ENCODE measurements at regions not wholly inside any gene's neighbourhood (a gene's known extent, or its start where the extent isn't known, plus 50 kb on each side); places are given as distances from the start of the nearest gene placed in this dataset.

GRCh38 chr18:77329651-77330050 lies 80.0 kb downstream of the GALR1 start:
- no peak for DNase-seq (ENCODE audit: low read depth, low spot score)
- Histone ChIP-seq H3K36me3 (ENCODE audit: control insufficient read depth, insufficient read depth, low read length) (no peaks in the 10 kb centered on the region), H3K27me3 (ENCODE audit: control insufficient read depth, insufficient read depth, low read length) (no peaks in the 10 kb centered on the region), H3K4me1 (ENCODE audit: control insufficient read depth, insufficient read depth, low read length) (no peaks in the 10 kb centered on the region), H3K9me3 (ENCODE audit: control insufficient read depth, insufficient read depth, low read length) (no peaks in the 10 kb centered on the region), H3K27ac (ENCODE audit: low read length) (no peak overlapping the region), H3K4me3 (ENCODE audit: low read length) (no peak overlapping the region)
- WGBS (ENCODE audit: insufficient coverage, insufficient read length) = no CpG with 5 or more reads among the region's 3 CpGs

- Histone ChIP-seq H3K27ac (ENCODE audit: low read length) (no peak overlapping the region), H3K4me3 (ENCODE audit: low read length) (no peak overlapping the region), H3K9me3 (ENCODE audit: control insufficient read depth, insufficient read depth, low read length) (no peaks in the 10 kb centered on the region), H3K36me3 (ENCODE audit: control insufficient read depth, insufficient read depth, low read length) (no peaks in the 10 kb centered on the region), H3K27me3 (ENCODE audit: control insufficient read depth, insufficient read depth, low read length) (no peaks in the 10 kb centered on the region), H3K4me1 (ENCODE audit: control insufficient read depth, insufficient read depth, low read length) (no peaks in the 10 kb centered on the region)
- DNase-seq (ENCODE audit: low read depth, low spot score) = no peak
- whole genome bisulfite sequencing (ENCODE audit: insufficient coverage, insufficient read length) = no CpG with 5 or more reads among the region's 7 CpGs
These were observed 85.2 kb downstream of the GALR1 start for GRCh38 chr18:77334876-77335275.

GRCh38 chr18:77337604-77338003 lies 88.0 kb downstream of the GALR1 start:
- no peak for DNase-seq (ENCODE audit: low read depth, low spot score)
- H3K36me3 ChIP-seq (ENCODE audit: control insufficient read depth, insufficient read depth, low read length) = no peaks in the 10 kb centered on the region
- no peaks in the 10 kb centered on the region for H3K9me3 ChIP-seq (ENCODE audit: control insufficient read depth, insufficient read depth, low read length)
- H3K4me3 ChIP-seq (ENCODE audit: low read length) = no peak overlapping the region
- no CpG with 5 or more reads among the region's 7 CpGs for WGBS (ENCODE audit: insufficient coverage, insufficient read length)
- no peak overlapping the region for H3K27ac ChIP-seq (ENCODE audit: low read length)
- no peaks in the 10 kb centered on the region for H3K27me3 ChIP-seq (ENCODE audit: control insufficient read depth, insufficient read depth, low read length)
- no peaks in the 10 kb centered on the region for H3K4me1 ChIP-seq (ENCODE audit: control insufficient read depth, insufficient read depth, low read length)

GRCh38 chr18:77339093-77339492 lies 89.4 kb downstream of the GALR1 start:
- no CpG with 5 or more reads among the region's 6 CpGs for WGBS (ENCODE audit: insufficient coverage, insufficient read length)
- no peak overlapping the region for H3K4me3 ChIP-seq (ENCODE audit: low read length)
- no peak for DNase-seq (ENCODE audit: low read depth, low spot score)
- H3K4me1 ChIP-seq (ENCODE audit: control insufficient read depth, insufficient read depth, low read length) = no peaks in the 10 kb centered on the region
- no peaks in the 10 kb centered on the region for H3K9me3 ChIP-seq (ENCODE audit: control insufficient read depth, insufficient read depth, low read length)
- no peaks in the 10 kb centered on the region for H3K27me3 ChIP-seq (ENCODE audit: control insufficient read depth, insufficient read depth, low read length)
- H3K36me3 ChIP-seq (ENCODE audit: control insufficient read depth, insufficient read depth, low read length) = no peaks in the 10 kb centered on the region
- no peak overlapping the region for H3K27ac ChIP-seq (ENCODE audit: low read length)

- no CpG with 5 or more reads among the region's 7 CpGs for WGBS (ENCODE audit: insufficient coverage, insufficient read length)
- Histone ChIP-seq H3K27ac (ENCODE audit: low read length) (no peak overlapping the region), H3K9me3 (ENCODE audit: control insufficient read depth, insufficient read depth, low read length) (no peaks in the 10 kb centered on the region), H3K36me3 (ENCODE audit: control insufficient read depth, insufficient read depth, low read length) (no peaks in the 10 kb centered on the region), H3K27me3 (ENCODE audit: control insufficient read depth, insufficient read depth, low read length) (no peaks in the 10 kb centered on the region), H3K4me1 (ENCODE audit: control insufficient read depth, insufficient read depth, low read length) (peaks cover 3% of the 10 kb centered on the region; the same call in 1 of the 2 replicates), H3K4me3 (ENCODE audit: low read length) (no peak overlapping the region)
- DNase-seq (ENCODE audit: low read depth, low spot score) = no peak
These were observed 90.0 kb downstream of the GALR1 start for GRCh38 chr18:77339623-77340022.

- WGBS (ENCODE audit: insufficient coverage, insufficient read length) = no CpG with 5 or more reads among the region's 7 CpGs
These were observed 91.2 kb downstream of the GALR1 start for GRCh38 chr18:77340815-77341214.

GRCh38 chr18:77341527-77342325 lies 92.1 kb downstream of the GALR1 start:
- H3K27ac ChIP-seq (ENCODE audit: low read length) = no peak overlapping the region
- DNase-seq (ENCODE audit: low read depth, low spot score) = no peak
- no CpG with 5 or more reads among the region's 17 CpGs for WGBS (ENCODE audit: insufficient coverage, insufficient read length)
- no peaks in the 10 kb centered on the region for H3K36me3 ChIP-seq (ENCODE audit: control insufficient read depth, insufficient read depth, low read length)
- no peaks in the 10 kb centered on the region for H3K27me3 ChIP-seq (ENCODE audit: control insufficient read depth, insufficient read depth, low read length)
- H3K9me3 ChIP-seq (ENCODE audit: control insufficient read depth, insufficient read depth, low read length) = no peaks in the 10 kb centered on the region
- H3K4me3 ChIP-seq (ENCODE audit: low read length) = no peak overlapping the region
- peaks cover 3% of the 10 kb centered on the region; the same call in 1 of the 2 replicates for H3K4me1 ChIP-seq (ENCODE audit: control insufficient read depth, insufficient read depth, low read length)

More at GRCh38 chr18:77340815-77341214, 91.2 kb downstream of the GALR1 start:
- DNase-seq (ENCODE audit: low read depth, low spot score) = no peak
- Histone ChIP-seq H3K4me1 (ENCODE audit: control insufficient read depth, insufficient read depth, low read length) (peaks cover 3% of the 10 kb centered on the region; the same call in 1 of the 2 replicates), H3K4me3 (ENCODE audit: low read length) (no peak overlapping the region), H3K36me3 (ENCODE audit: control insufficient read depth, insufficient read depth, low read length) (no peaks in the 10 kb centered on the region), H3K27ac (ENCODE audit: low read length) (no peak overlapping the region), H3K27me3 (ENCODE audit: control insufficient read depth, insufficient read depth, low read length) (no peaks in the 10 kb centered on the region), H3K9me3 (ENCODE audit: control insufficient read depth, insufficient read depth, low read length) (no peaks in the 10 kb centered on the region)

- Histone ChIP-seq H3K36me3 (ENCODE audit: control insufficient read depth, insufficient read depth, low read length) (no peaks in the 10 kb centered on the region), H3K4me3 (ENCODE audit: low read length) (no peak overlapping the region), H3K27me3 (ENCODE audit: control insufficient read depth, insufficient read depth, low read length) (no peaks in the 10 kb centered on the region), H3K9me3 (ENCODE audit: control insufficient read depth, insufficient read depth, low read length) (no peaks in the 10 kb centered on the region), H3K4me1 (ENCODE audit: control insufficient read depth, insufficient read depth, low read length) (peaks cover 3% of the 10 kb centered on the region; the same call in 1 of the 2 replicates), H3K27ac (ENCODE audit: low read length) (no peak overlapping the region)
- no peak for DNase-seq (ENCODE audit: low read depth, low spot score)
- no CpG with 5 or more reads among the region's 10 CpGs for WGBS (ENCODE audit: insufficient coverage, insufficient read length)
These were observed 93.1 kb downstream of the GALR1 start for GRCh38 chr18:77342736-77343135.

- no peaks in the 10 kb centered on the region for H3K9me3 ChIP-seq (ENCODE audit: control insufficient read depth, insufficient read depth, low read length)
- H3K4me1 ChIP-seq (ENCODE audit: control insufficient read depth, insufficient read depth, low read length) = peaks cover 3% of the 10 kb centered on the region; the same call in 1 of the 2 replicates
- no peaks in the 10 kb centered on the region for H3K27me3 ChIP-seq (ENCODE audit: control insufficient read depth, insufficient read depth, low read length)
- no peaks in the 10 kb centered on the region for H3K36me3 ChIP-seq (ENCODE audit: control insufficient read depth, insufficient read depth, low read length)
- no peak overlapping the region for H3K4me3 ChIP-seq (ENCODE audit: low read length)
- no peak for DNase-seq (ENCODE audit: low read depth, low spot score)
- no CpG with 5 or more reads among the region's 14 CpGs for WGBS (ENCODE audit: insufficient coverage, insufficient read length)
- H3K27ac ChIP-seq (ENCODE audit: low read length) = no peak overlapping the region
These were observed 94.3 kb downstream of the GALR1 start for GRCh38 chr18:77343846-77344510.

- DNase-seq (ENCODE audit: low read depth, low spot score) = no peak
- H3K36me3 ChIP-seq (ENCODE audit: control insufficient read depth, insufficient read depth, low read length) = no peaks in the 10 kb centered on the region
- H3K4me1 ChIP-seq (ENCODE audit: control insufficient read depth, insufficient read depth, low read length) = peaks cover 3% of the 10 kb centered on the region; the same call in 1 of the 2 replicates
- H3K27ac ChIP-seq (ENCODE audit: low read length) = no peak overlapping the region
- H3K4me3 ChIP-seq (ENCODE audit: low read length) = no peak overlapping the region
- H3K9me3 ChIP-seq (ENCODE audit: control insufficient read depth, insufficient read depth, low read length) = no peaks in the 10 kb centered on the region
- no peaks in the 10 kb centered on the region for H3K27me3 ChIP-seq (ENCODE audit: control insufficient read depth, insufficient read depth, low read length)
- WGBS (ENCODE audit: insufficient coverage, insufficient read length) = no CpG with 5 or more reads among the region's 11 CpGs
These were observed 95.3 kb downstream of the GALR1 start for GRCh38 chr18:77344786-77345500.
